GM18520 (cell line): ENCODE measurements at regions not wholly inside any gene's neighbourhood (a gene's known extent, or its start where the extent isn't known, plus 50 kb on each side); places are given as distances from the start of the nearest gene placed in this dataset.
"Not testable (repeated sequence)": the region's sequence is repeated elsewhere in the genome, so short reads cannot be mapped to it uniquely, and the experiment has no call there.

ENCODE experiments used
- ATAC-seq: cut with Tn5 transposase; IDR thresholded peaks from one replicate; pipeline ENCODE4 v1.9.1; 2021; ENCODE audit not compliant: unreplicated experiment

GRCh38 chr13:97770231-97770630 lies 183.2 kb upstream of the IPO5 start:
- ATAC-seq: not testable (repeated sequence)

GRCh38 chr13:97772466-97772865 lies 181.0 kb upstream of the IPO5 start:
- ATAC-seq: not testable (repeated sequence)

GRCh38 chr13:97774391-97775100 lies 178.9 kb upstream of the IPO5 start:
- ATAC-seq: not testable (repeated sequence)

- no peak for ATAC-seq
Observed at GRCh38 chr13:97780486-97780885, 173.0 kb upstream of the IPO5 start.

- ATAC-seq: no peak
Observed at GRCh38 chr13:97781891-97782305, 171.6 kb upstream of the IPO5 start.

GRCh38 chr13:97786510-97786909 lies 167.0 kb upstream of the IPO5 start:
- ATAC-seq: no peak

GRCh38 chr13:97797553-97797952 lies 155.9 kb upstream of the IPO5 start:
- ATAC-seq: no peak

- no peak for ATAC-seq
Observed at GRCh38 chr13:97798171-97798821, 155.2 kb upstream of the IPO5 start.

- no peak for ATAC-seq
Observed at GRCh38 chr13:97798836-97799235, 154.6 kb upstream of the IPO5 start.

GRCh38 chr13:97802213-97802612 lies 151.3 kb upstream of the IPO5 start:
- ATAC-seq: no peak

- no peak for ATAC-seq
Observed at GRCh38 chr13:97809576-97809975, 143.9 kb upstream of the IPO5 start.

GRCh38 chr13:97810152-97810551 lies 143.3 kb upstream of the IPO5 start:
- no peak for ATAC-seq

GRCh38 chr13:97822377-97822776 lies 131.1 kb upstream of the IPO5 start:
- no peak for ATAC-seq

GRCh38 chr13:97826421-97827012 lies 127.0 kb upstream of the IPO5 start:
- no peak for ATAC-seq

- no peak for ATAC-seq
Observed at GRCh38 chr13:97834250-97834649, 119.2 kb upstream of the IPO5 start.

GRCh38 chr13:97843189-97843588 lies 110.3 kb upstream of the IPO5 start:
- ATAC-seq: no peak

GRCh38 chr13:97844151-97844550 lies 109.3 kb upstream of the IPO5 start:
- no peak for ATAC-seq

- no peak for ATAC-seq
Observed at GRCh38 chr13:97848886-97849285, 104.6 kb upstream of the IPO5 start.

- peak; percentile 67 for ATAC-seq
Observed at GRCh38 chr13:97849305-97849704, 104.2 kb upstream of the IPO5 start.

- no peak for ATAC-seq
Observed at GRCh38 chr13:97851269-97851668, 102.2 kb upstream of the IPO5 start.

- ATAC-seq: no peak
Observed at GRCh38 chr13:97852181-97852874, 101.1 kb upstream of the IPO5 start.

- no peak for ATAC-seq
Observed at GRCh38 chr13:97853550-97853949, 99.9 kb upstream of the IPO5 start.
